ENCODE measurements at regions not wholly inside any gene's neighbourhood (a gene's known extent, or its start where the extent isn't known, plus 50 kb on each side); places are given as distances from the start of the nearest gene placed in this dataset.

- TF ChIP-seq CTCF (IDR thresholded peaks at IDR 0.05; ENCODE audit: low read depth, low read length) (no peak), POLR2A (IDR thresholded peaks at IDR 0.05; ENCODE audit: extremely low read depth, insufficient read length) (no peak)
Observed at GRCh38 chrX:46180258-46180687, 364.9 kb downstream of the ZNF674 start.

Measured in NB4 (cell line).